Keratinocyte (primary cell): ENCODE measurements at regions not wholly inside any gene's neighbourhood (a gene's known extent, or its start where the extent isn't known, plus 50 kb on each side); places are given as distances from the start of the nearest gene placed in this dataset.

Source experiments
- CTCF ChIP-seq, 3 experiments: IDR thresholded peaks in 1 of 3; conservative IDR thresholded peaks in 1 of 3; optimal IDR thresholded peaks in 1 of 3; 2 replicates in 2 of 3; 3 replicates in 1 of 3; pipeline versions ENCODE3 to v1.5.1; 2011; ENCODE audit warnings: low read length in 3 of 3, mild to moderate bottlenecking in 3 of 3, moderate library complexity in 2 of 3, control low read depth in 1 of 3, inconsistent platforms in 1 of 3; ENCODE audit not compliant: insufficient read depth in 2 of 3; ENCODE audit errors: extremely low read depth in 1 of 3
- EZH2 ChIP-seq: IDR thresholded peaks from one replicate; pipeline ENCODE4 v1.6.1; 2012; ENCODE audit warnings: inconsistent platforms, mild to moderate bottlenecking, low read length, moderate library complexity

DNA sequence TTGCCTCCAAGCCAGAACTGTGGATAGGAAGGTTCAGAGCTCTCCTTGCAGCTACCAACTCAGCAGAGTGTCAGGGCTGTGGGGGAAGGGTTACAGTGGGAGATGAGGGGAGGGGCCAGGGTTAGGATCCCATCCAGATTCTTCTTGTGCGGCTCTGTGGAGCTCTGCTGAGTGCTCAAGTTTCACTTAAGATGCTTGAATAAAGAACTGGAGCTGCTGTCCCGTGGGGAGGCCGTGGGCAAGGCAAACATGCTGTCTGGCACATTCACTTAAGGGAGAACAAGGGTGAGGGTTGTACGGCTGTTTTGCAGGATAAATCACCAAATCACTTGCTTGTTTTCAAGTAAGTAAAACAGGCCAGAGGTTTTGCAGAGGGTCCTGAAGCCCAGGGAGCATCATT lies 197.1 kb downstream of the FAM76B start:
- TF ChIP-seq EZH2 (no peak), CTCF (optimal IDR thresholded peaks at IDR 0.05 in 1 of 3, IDR thresholded peaks at IDR 0.05 in 1 of 3, conservative IDR thresholded peaks at IDR 0.05 in 1 of 3; ENCODE audit: extremely low read depth in 1 of 3, insufficient read depth in 2 of 3, low read length in 3 of 3) (no peak)
